ENCODE measurements at regions not wholly inside any gene's neighbourhood (a gene's known extent, or its start where the extent isn't known, plus 50 kb on each side); places are given as distances from the start of the nearest gene placed in this dataset.

- TF ChIP-seq, protein P1, sequence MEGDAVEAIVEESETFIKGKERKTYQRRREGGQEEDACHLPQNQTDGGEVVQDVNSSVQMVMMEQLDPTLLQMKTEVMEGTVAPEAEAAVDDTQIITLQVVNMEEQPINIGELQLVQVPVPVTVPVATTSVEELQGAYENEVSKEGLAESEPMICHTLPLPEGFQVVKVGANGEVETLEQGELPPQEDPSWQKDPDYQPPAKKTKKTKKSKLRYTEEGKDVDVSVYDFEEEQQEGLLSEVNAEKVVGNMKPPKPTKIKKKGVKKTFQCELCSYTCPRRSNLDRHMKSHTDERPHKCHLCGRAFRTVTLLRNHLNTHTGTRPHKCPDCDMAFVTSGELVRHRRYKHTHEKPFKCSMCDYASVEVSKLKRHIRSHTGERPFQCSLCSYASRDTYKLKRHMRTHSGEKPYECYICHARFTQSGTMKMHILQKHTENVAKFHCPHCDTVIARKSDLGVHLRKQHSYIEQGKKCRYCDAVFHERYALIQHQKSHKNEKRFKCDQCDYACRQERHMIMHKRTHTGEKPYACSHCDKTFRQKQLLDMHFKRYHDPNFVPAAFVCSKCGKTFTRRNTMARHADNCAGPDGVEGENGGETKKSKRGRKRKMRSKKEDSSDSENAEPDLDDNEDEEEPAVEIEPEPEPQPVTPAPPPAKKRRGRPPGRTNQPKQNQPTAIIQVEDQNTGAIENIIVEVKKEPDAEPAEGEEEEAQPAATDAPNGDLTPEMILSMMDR (IDR thresholded peaks at IDR 0.05): no peak
- TF ChIP-seq EP300 (IDR thresholded peaks at IDR 0.05) (no peak), POLR2A (IDR thresholded peaks at IDR 0.05) (no peak)
These were observed 66.0 kb upstream of the BTBD3 start for GRCh38 chr20:11851646-11852045.
